Fibroblast of lung (primary cell): ENCODE measurements at regions not wholly inside any gene's neighbourhood (a gene's known extent, or its start where the extent isn't known, plus 50 kb on each side); places are given as distances from the start of the nearest gene placed in this dataset.

ENCODE experiments used
- DNase-seq, 2 donors: peaks; one replicate each; pipeline versions ENCODE4 v3.0.0 to v3.0.0-alpha.2; 2010; ENCODE audit warnings: low read depth in 2 of 2
- H2AFZ ChIP-seq: 2 replicates; pipeline ENCODE4 v1.5.1; 2012; ENCODE audit warnings: low read length, control low read depth, inconsistent platforms
- H3K27ac ChIP-seq: 2 replicates; pipeline ENCODE4 v1.5.1; 2011; ENCODE audit warnings: low read length, control low read depth; ENCODE audit not compliant: insufficient read depth
- H3K27me3 ChIP-seq: 2 replicates; pipeline ENCODE4 v1.5.1; 2011; ENCODE audit warnings: mild to moderate bottlenecking, low read length; ENCODE audit not compliant: control insufficient read depth, insufficient read depth
- H3K36me3 ChIP-seq: 2 replicates; pipeline ENCODE4 v1.5.1; 2011; ENCODE audit warnings: low read length; ENCODE audit not compliant: control insufficient read depth, insufficient read depth
- H3K4me1 ChIP-seq: 2 replicates; pipeline ENCODE4 v1.5.1; 2011; ENCODE audit warnings: low read length; ENCODE audit not compliant: control insufficient read depth, insufficient read depth; ENCODE audit errors: extremely low read depth
- H3K4me2 ChIP-seq: 2 replicates; pipeline ENCODE4 v1.5.1; 2011; ENCODE audit warnings: low read length, control low read depth; ENCODE audit not compliant: insufficient read depth; ENCODE audit errors: extremely low read depth
- H3K4me3 ChIP-seq, 4 experiments: fragments of 200-600 bp in 1 of 4; sonication (generic) in 1 of 4; replicated peaks in 1 of 4; 2 replicates each; pipeline ENCODE4 v1.5.1; 2011 to 2016; ENCODE audit warnings: low read length in 4 of 4, low read depth in 3 of 4, mild to moderate bottlenecking in 3 of 4, control low read depth in 2 of 4, inconsistent platforms in 1 of 4, mixed read lengths in 1 of 4; ENCODE audit not compliant: insufficient read depth in 1 of 4; ENCODE audit errors: control extremely low read depth in 1 of 4
- H3K79me2 ChIP-seq: 2 replicates; pipeline ENCODE4 v1.5.1; 2012; ENCODE audit warnings: mild to moderate bottlenecking, low read length, inconsistent platforms; ENCODE audit not compliant: control insufficient read depth, insufficient read depth
- H3K9ac ChIP-seq: 2 replicates; pipeline ENCODE4 v1.5.1; 2011; ENCODE audit warnings: mild to moderate bottlenecking, low read length, control low read depth; ENCODE audit not compliant: insufficient read depth
- H3K9me3 ChIP-seq: 2 replicates; pipeline ENCODE4 v1.5.1; 2012; ENCODE audit warnings: low read depth, low read length; ENCODE audit not compliant: control insufficient read depth, insufficient read depth
- H4K20me1 ChIP-seq: 2 replicates; pipeline ENCODE4 v1.5.1; 2011; ENCODE audit warnings: low read length; ENCODE audit not compliant: control insufficient read depth, insufficient read depth; ENCODE audit errors: extremely low read depth
- CTCF ChIP-seq, 2 donors: IDR thresholded peaks in 1 of 2; conservative IDR thresholded peaks in 1 of 2; 1 replicate in 1 of 2; 2 replicates in 1 of 2; pipeline ENCODE4 v1.5.1; 2011 to 2012; ENCODE audit warnings: low read length in 2 of 2, control low read depth in 1 of 2, inconsistent platforms in 1 of 2, low read depth in 1 of 2, mild to moderate bottlenecking in 1 of 2
- EZH2 ChIP-seq: IDR thresholded peaks from 2 replicates; pipeline ENCODE4 v1.5.1; 2012; ENCODE audit warnings: low read length, control low read depth, mild to moderate bottlenecking; ENCODE audit errors: missing control alignments

- Histone ChIP-seq H2AFZ (no peak overlapping the region), H3K4me2 (no peak overlapping the region), H3K79me2 (no peaks in the 10 kb centered on the region), H4K20me1 (no peaks in the 10 kb centered on the region), H3K36me3 (no peaks in the 10 kb centered on the region), H3K4me3 (no peak overlapping the region), H3K27me3 (no peaks in the 10 kb centered on the region), H3K4me1 (no peaks in the 10 kb centered on the region), H3K27ac (no peak overlapping the region), H3K9me3 (no peaks in the 10 kb centered on the region), H3K9ac (no peak overlapping the region)
- no peak for TF ChIP-seq EZH2
- TF ChIP-seq CTCF (conservative IDR thresholded peaks at IDR 0.05 in 1 of 2, IDR thresholded peaks at IDR 0.05 in 1 of 2; ENCODE audit: low read depth in 1 of 2, low read length in 2 of 2): no peak
- no peak for DNase-seq
These were observed 972.7 kb upstream of the AGA start for GRCh38 chr4:178414881-178415446.

GRCh38 chr4:178415925-178416324 is 973.7 kb upstream of the AGA start:
- H3K27ac ChIP-seq: no peak overlapping the region
- no peaks in the 10 kb centered on the region for H3K79me2 ChIP-seq
- no peaks in the 10 kb centered on the region for H4K20me1 ChIP-seq
- H3K4me2 ChIP-seq: no peak overlapping the region
- no peaks in the 10 kb centered on the region for H3K27me3 ChIP-seq
- H3K9ac ChIP-seq: no peak overlapping the region
- H3K4me3 ChIP-seq: no peak overlapping the region
- H3K9me3 ChIP-seq: no peaks in the 10 kb centered on the region
- H2AFZ ChIP-seq: no peak overlapping the region
- H3K36me3 ChIP-seq: no peaks in the 10 kb centered on the region
- TF ChIP-seq CTCF (conservative IDR thresholded peaks at IDR 0.05 in 1 of 2, IDR thresholded peaks at IDR 0.05 in 1 of 2; ENCODE audit: low read depth in 1 of 2, low read length in 2 of 2) (no peak), EZH2 (no peak)
- no peak for DNase-seq
- no peaks in the 10 kb centered on the region for H3K4me1 ChIP-seq

- Histone ChIP-seq H3K79me2 (no peaks in the 10 kb centered on the region), H3K4me1 (no peaks in the 10 kb centered on the region), H3K4me3 (no peak overlapping the region), H3K9ac (no peak overlapping the region), H3K27me3 (no peaks in the 10 kb centered on the region), H3K4me2 (no peak overlapping the region), H3K36me3 (no peaks in the 10 kb centered on the region), H3K27ac (no peak overlapping the region), H2AFZ (no peak overlapping the region), H4K20me1 (no peaks in the 10 kb centered on the region), H3K9me3 (no peaks in the 10 kb centered on the region)
- TF ChIP-seq EZH2: no peak
- no peak for TF ChIP-seq CTCF (conservative IDR thresholded peaks at IDR 0.05 in 1 of 2, IDR thresholded peaks at IDR 0.05 in 1 of 2; ENCODE audit: low read depth in 1 of 2, low read length in 2 of 2)
- DNase-seq: no peak
These were observed 981.1 kb upstream of the AGA start for GRCh38 chr4:178423366-178423765.
